Endothelial cell of umbilical vein (primary cell): ENCODE measurements at regions not wholly inside any gene's neighbourhood (a gene's known extent, or its start where the extent isn't known, plus 50 kb on each side); places are given as distances from the start of the nearest gene placed in this dataset.

ENCODE experiments used
- EZH2 ChIP-seq: IDR thresholded peaks from 2 replicates; pipeline ENCODE4 v1.6.1; 2012; ENCODE audit warnings: borderline replicate concordance, low read depth, mild to moderate bottlenecking, moderate library complexity, low read length, inconsistent platforms; ENCODE audit not compliant: severe bottlenecking
- MYC ChIP-seq: IDR thresholded peaks from one replicate; pipeline ENCODE4 v1.6.1; 2011; ENCODE audit warnings: mild to moderate bottlenecking, low read depth, low read length
- POLR2A ChIP-seq: IDR thresholded peaks from 2 replicates; pipeline ENCODE4 v1.6.1; 2012; ENCODE audit warnings: low read depth, mild to moderate bottlenecking, control low read depth, low read length
- POLR2AphosphoS5 ChIP-seq: IDR thresholded peaks from 2 replicates; pipeline ENCODE4 v1.6.1; 2012; ENCODE audit warnings: low read depth, mild to moderate bottlenecking, control low read depth, low read length, moderate library complexity; ENCODE audit not compliant: insufficient read depth
- TF ChIP-seq, protein P1 (sequence below), 2 donors: IDR thresholded peaks; 1 replicate in 1 of 2; 2 replicates in 1 of 2; pipeline ENCODE4 v1.5.1; 2011; ENCODE audit warnings: low read length in 2 of 2, mild to moderate bottlenecking in 2 of 2, moderate library complexity in 2 of 2, control low read depth in 1 of 2, inconsistent platforms in 1 of 2, low read depth in 1 of 2; ENCODE audit not compliant: insufficient read depth in 1 of 2; ENCODE audit errors: extremely low read depth in 1 of 2

DNA sequence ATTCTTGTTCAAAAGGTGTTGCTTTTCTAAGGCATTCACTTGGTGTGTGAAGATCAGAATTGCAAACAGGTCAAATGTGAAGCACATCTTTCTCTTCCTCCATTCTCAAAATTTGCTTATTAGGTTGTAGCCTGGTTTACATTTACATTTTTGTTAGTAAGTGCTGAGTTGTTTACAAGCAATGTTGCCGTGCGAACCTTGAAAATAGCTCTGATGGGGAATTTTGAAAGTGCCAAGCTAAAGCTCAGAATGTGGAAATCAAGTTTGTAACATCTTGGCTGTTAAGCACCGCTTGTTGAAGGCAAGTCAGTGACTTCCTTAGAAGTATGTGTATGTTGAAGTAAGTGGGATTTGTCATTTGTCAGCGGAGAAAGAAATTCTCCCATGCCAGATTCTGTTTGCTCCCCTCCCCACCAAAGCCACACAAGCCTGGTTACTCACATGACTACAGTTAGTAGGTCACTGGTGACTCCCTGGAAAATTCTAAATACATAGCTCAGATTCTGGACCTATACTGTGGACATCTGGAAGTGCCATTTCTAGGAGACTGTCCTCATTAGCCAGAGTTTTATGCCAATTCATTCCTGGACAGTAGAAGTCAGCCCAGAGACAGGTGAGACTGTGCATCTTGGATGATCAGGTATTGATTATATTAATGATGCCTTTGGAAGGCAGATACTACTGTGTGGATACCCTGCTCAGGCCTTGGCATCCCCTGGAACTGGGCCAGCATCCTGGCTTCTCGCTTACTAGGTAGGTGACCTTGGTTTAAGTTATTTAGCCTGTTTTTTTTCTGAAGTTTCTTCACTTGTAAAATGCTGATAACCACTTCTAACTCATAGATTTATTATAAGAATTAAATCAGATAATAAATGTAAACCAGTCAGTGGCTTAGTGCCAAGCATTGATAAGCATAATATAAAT, 390.6 kb upstream of the SEMA6D start:
- no peak for TF ChIP-seq POLR2AphosphoS5
- TF ChIP-seq EZH2: no peak
- TF ChIP-seq, protein P1, sequence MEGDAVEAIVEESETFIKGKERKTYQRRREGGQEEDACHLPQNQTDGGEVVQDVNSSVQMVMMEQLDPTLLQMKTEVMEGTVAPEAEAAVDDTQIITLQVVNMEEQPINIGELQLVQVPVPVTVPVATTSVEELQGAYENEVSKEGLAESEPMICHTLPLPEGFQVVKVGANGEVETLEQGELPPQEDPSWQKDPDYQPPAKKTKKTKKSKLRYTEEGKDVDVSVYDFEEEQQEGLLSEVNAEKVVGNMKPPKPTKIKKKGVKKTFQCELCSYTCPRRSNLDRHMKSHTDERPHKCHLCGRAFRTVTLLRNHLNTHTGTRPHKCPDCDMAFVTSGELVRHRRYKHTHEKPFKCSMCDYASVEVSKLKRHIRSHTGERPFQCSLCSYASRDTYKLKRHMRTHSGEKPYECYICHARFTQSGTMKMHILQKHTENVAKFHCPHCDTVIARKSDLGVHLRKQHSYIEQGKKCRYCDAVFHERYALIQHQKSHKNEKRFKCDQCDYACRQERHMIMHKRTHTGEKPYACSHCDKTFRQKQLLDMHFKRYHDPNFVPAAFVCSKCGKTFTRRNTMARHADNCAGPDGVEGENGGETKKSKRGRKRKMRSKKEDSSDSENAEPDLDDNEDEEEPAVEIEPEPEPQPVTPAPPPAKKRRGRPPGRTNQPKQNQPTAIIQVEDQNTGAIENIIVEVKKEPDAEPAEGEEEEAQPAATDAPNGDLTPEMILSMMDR (IDR thresholded peaks at IDR 0.05; ENCODE audit: extremely low read depth in 1 of 2, insufficient read depth in 1 of 2, low read depth in 1 of 2, low read length in 2 of 2): no peak
- no peak for TF ChIP-seq POLR2A
- no peak for TF ChIP-seq MYC
